ENCODE measurements at regions not wholly inside any gene's neighbourhood (a gene's known extent, or its start where the extent isn't known, plus 50 kb on each side); places are given as distances from the start of the nearest gene placed in this dataset.

GRCh38 chr4:121562811-121563210, 134.0 kb downstream of the ANXA5 start:
- TF ChIP-seq POLR2A (IDR thresholded peaks at IDR 0.05) = no peak
- TF ChIP-seq, protein P1, sequence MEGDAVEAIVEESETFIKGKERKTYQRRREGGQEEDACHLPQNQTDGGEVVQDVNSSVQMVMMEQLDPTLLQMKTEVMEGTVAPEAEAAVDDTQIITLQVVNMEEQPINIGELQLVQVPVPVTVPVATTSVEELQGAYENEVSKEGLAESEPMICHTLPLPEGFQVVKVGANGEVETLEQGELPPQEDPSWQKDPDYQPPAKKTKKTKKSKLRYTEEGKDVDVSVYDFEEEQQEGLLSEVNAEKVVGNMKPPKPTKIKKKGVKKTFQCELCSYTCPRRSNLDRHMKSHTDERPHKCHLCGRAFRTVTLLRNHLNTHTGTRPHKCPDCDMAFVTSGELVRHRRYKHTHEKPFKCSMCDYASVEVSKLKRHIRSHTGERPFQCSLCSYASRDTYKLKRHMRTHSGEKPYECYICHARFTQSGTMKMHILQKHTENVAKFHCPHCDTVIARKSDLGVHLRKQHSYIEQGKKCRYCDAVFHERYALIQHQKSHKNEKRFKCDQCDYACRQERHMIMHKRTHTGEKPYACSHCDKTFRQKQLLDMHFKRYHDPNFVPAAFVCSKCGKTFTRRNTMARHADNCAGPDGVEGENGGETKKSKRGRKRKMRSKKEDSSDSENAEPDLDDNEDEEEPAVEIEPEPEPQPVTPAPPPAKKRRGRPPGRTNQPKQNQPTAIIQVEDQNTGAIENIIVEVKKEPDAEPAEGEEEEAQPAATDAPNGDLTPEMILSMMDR (IDR thresholded peaks at IDR 0.05) = no peak

Measured in uterus (tissue), 2 donors.